Transverse colon (tissue), 4 donors: ENCODE measurements at regions not wholly inside any gene's neighbourhood (a gene's known extent, or its start where the extent isn't known, plus 50 kb on each side); places are given as distances from the start of the nearest gene placed in this dataset.

Experiments used
- DNase-seq: peaks from one replicate; pipeline ENCODE4 v3.0.0-alpha.2; 2019
- H3K27ac ChIP-seq, 4 donors: fragments of 200-600 bp; sonication (generic); 2 replicates each; pipeline ENCODE4 v1.5.1; 2016 to 2018; ENCODE audit warnings: inconsistent platforms in 4 of 4
- H3K27me3 ChIP-seq: fragments of 200-600 bp; sonication (generic); 2 replicates; pipeline ENCODE4 v1.5.1; 2017; ENCODE audit warnings: inconsistent platforms
- H3K36me3 ChIP-seq, 4 donors: fragments of 200-600 bp; sonication (generic); 2 replicates each; pipeline ENCODE4 v1.5.1; 2017 to 2019; ENCODE audit warnings: inconsistent platforms in 4 of 4
- H3K4me1 ChIP-seq, 4 donors: fragments of 200-600 bp; sonication (generic); 2 replicates each; pipeline ENCODE4 v1.5.1; 2017 to 2020; ENCODE audit warnings: inconsistent platforms in 4 of 4
- H3K4me3 ChIP-seq, 4 donors: fragments of 200-600 bp; sonication (generic); 1 replicate in 1 of 4; 2 replicates in 3 of 4; pipeline versions ENCODE4 v1.5.1 to v1.6.1; 2017 to 2019; ENCODE audit warnings: inconsistent platforms in 4 of 4
- H3K9me3 ChIP-seq, 2 donors: fragments of 200-600 bp; sonication (generic); 2 replicates each; pipeline ENCODE4 v1.5.1; 2017 to 2019; ENCODE audit warnings: inconsistent platforms in 2 of 2
- EP300 ChIP-seq: sonication (generic); formaldehyde crosslinking; IDR thresholded peaks from one replicate; pipeline ENCODE4 v1.6.1; 2017; ENCODE audit warnings: antibody characterized with exemption, low read depth
- POLR2A ChIP-seq: fragments of 450-650 bp; IDR thresholded peaks from one replicate; pipeline ENCODE4 v1.6.1; 2016; ENCODE audit warnings: antibody characterized with exemption, mild to moderate bottlenecking, moderate library complexity
- POLR2AphosphoS5 ChIP-seq, 3 donors: sonication (generic); formaldehyde crosslinking; IDR thresholded peaks; one replicate each; pipeline ENCODE4 v1.6.1; 2016; ENCODE audit warnings: antibody characterized with exemption in 3 of 3
- WGBS, 2 donors: methylation state at CpG; one replicate each; pipeline ENCODE4 v1.1.5; 2018; ENCODE audit warnings: low coverage in 1 of 2; 5-methylcytosine and 5-hydroxymethylcytosine counted together
- in situ Hi-C, 4 donors: fragments of 200-750 bp; cut with MboI; loops; one replicate each; pipeline versions ENCODE4 v1.15.0 to v1.15.1; 2017; ENCODE audit warnings: low sequenced_read_pairs in 3 of 4, low pct_ligation_motif_present in 1 of 4, low pct_unique_long_range_greater_than_20kb in 1 of 4
- intact Hi-C: fragments of 100-400 bp; cut with DNase I; formaldehyde crosslinking; loops from one replicate; pipeline ENCODE4 v1.15.1; 2023; ENCODE audit warnings: low total_unique reads
- TF ChIP-seq, protein P1 (sequence below), 5 experiments: fragments of 200-600 bp in 3 of 5; fragments of 450-650 bp in 2 of 5; sonication (generic) in 3 of 5; IDR thresholded peaks; 1 replicate in 2 of 5; 2 replicates in 3 of 5; pipeline ENCODE4 v1.5.1; 2016 to 2017; ENCODE audit warnings: antibody characterized with exemption in 5 of 5, inconsistent platforms in 3 of 5, mild to moderate bottlenecking in 2 of 5, moderate library complexity in 1 of 5

DNA sequence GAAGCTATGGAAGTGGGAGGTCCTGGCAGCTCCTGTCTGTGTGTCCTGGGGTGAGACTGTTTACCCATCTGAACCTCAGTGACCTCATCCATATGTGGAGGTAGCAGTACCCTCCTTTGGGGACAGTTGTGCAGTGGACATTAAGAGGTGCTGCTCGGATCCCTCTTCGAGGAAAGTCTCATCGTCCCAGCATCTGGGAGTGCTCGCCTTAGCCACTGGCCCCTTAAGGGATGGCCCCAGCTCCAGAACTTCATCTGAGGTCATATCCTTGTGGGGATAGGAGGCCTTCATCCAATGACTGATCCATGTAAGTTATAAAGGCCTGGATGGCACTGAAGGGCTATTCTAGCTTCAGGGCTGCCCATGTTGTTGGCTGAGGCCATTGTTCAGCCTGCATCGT lies 538.1 kb downstream of the MIAT start:
- Histone ChIP-seq H3K9me3 (no peaks in the 10 kb centered on the region), H3K4me1 (no peaks in the 10 kb centered on the region), H3K27ac (peak overlapping the region in 3 of 4 donors; percentile 5 to 61 (median 24)), H3K4me3 (no peak overlapping the region), H3K36me3 (no peaks in the 10 kb centered on the region), H3K27me3 (no peaks in the 10 kb centered on the region)
- in situ Hi-C loops, result no loop called here
- WGBS, 2 donors, result 33 to 78% methylated on average over 1 to 5 of the region's 5 CpGs
- TF ChIP-seq, protein P1, sequence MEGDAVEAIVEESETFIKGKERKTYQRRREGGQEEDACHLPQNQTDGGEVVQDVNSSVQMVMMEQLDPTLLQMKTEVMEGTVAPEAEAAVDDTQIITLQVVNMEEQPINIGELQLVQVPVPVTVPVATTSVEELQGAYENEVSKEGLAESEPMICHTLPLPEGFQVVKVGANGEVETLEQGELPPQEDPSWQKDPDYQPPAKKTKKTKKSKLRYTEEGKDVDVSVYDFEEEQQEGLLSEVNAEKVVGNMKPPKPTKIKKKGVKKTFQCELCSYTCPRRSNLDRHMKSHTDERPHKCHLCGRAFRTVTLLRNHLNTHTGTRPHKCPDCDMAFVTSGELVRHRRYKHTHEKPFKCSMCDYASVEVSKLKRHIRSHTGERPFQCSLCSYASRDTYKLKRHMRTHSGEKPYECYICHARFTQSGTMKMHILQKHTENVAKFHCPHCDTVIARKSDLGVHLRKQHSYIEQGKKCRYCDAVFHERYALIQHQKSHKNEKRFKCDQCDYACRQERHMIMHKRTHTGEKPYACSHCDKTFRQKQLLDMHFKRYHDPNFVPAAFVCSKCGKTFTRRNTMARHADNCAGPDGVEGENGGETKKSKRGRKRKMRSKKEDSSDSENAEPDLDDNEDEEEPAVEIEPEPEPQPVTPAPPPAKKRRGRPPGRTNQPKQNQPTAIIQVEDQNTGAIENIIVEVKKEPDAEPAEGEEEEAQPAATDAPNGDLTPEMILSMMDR (IDR thresholded peaks at IDR 0.05), result no peak
- TF ChIP-seq POLR2A, result no peak
- no peak for TF ChIP-seq POLR2AphosphoS5 (IDR thresholded peaks at IDR 0.05)
- no peak for TF ChIP-seq EP300
- DNase-seq, result no peak
- intact Hi-C loops, result no loop called here

DNA sequence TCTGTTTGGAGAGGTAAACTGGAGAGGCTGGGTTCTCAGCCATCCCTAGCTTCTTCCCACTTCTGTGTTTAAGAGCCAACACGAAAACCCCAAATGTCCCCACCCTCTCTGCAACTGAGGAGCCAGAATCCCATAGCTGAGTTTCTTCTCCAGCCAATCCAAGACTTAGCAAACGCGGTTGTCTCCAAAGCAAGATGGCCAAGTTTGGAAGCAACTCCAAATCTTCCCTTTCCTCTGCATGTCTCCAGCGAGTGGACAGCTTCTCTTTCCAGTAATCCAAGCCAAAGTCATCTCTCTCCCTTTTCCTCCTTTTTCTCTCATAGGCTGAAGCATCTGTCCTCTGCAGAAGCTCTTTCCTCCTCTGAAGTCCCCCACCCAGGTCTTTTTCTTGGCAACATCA lies 539.2 kb downstream of the MIAT start:
- Histone ChIP-seq H3K27ac (no peak overlapping the region), H3K4me1 (no peaks in the 10 kb centered on the region), H3K36me3 (no peaks in the 10 kb centered on the region), H3K4me3 (no peak overlapping the region), H3K27me3 (no peaks in the 10 kb centered on the region), H3K9me3 (no peaks in the 10 kb centered on the region)
- no peak for DNase-seq
- in situ Hi-C loops, result no loop called here
- intact Hi-C loops, result no loop called here
- TF ChIP-seq, protein P1 (IDR thresholded peaks at IDR 0.05), result no peak
- TF ChIP-seq EP300, result no peak
- no peak for TF ChIP-seq POLR2AphosphoS5 (IDR thresholded peaks at IDR 0.05)
- no peak for TF ChIP-seq POLR2A
- 53% methylated on average over 4 of the region's 4 CpGs; no CpG with 5 or more reads in 1 of the 2 donors for WGBS, 2 donors

DNA sequence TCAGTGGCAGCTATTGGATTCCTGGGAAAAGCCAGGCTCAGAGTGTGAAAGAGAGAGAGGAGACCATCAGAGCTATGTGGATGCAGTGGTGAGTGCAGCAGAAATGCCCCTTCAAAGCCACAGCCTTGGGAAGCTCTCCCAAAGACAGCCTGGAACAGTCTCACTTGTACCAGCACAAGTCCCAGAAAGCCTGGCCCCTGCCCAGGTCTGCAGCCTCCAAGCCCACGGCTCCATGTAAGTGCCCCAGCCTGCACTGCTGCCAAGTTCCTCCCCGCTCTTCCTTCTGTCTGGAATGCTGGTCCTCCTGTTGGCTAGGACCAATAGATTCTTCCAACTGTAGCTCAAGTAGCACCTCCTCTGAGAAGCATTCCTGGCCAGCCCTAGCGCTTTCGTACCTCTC lies 539.7 kb downstream of the MIAT start:
- in situ Hi-C loops, result no loop called here
- 79% methylated on average over 4 of the region's 4 CpGs; no CpG with 5 or more reads in 1 of the 2 donors for WGBS, 2 donors
- H3K36me3 ChIP-seq, result no peaks in the 10 kb centered on the region
- intact Hi-C loops, result no loop called here
- no peaks in the 10 kb centered on the region for H3K4me1 ChIP-seq
- TF ChIP-seq POLR2A (no peak), POLR2AphosphoS5 (IDR thresholded peaks at IDR 0.05) (no peak), EP300 (no peak)
- TF ChIP-seq, protein P1 (IDR thresholded peaks at IDR 0.05), result no peak
- no peaks in the 10 kb centered on the region for H3K9me3 ChIP-seq
- no peak for DNase-seq
- no peak overlapping the region for H3K27ac ChIP-seq
- H3K4me3 ChIP-seq, result no peak overlapping the region
- no peaks in the 10 kb centered on the region for H3K27me3 ChIP-seq

DNA sequence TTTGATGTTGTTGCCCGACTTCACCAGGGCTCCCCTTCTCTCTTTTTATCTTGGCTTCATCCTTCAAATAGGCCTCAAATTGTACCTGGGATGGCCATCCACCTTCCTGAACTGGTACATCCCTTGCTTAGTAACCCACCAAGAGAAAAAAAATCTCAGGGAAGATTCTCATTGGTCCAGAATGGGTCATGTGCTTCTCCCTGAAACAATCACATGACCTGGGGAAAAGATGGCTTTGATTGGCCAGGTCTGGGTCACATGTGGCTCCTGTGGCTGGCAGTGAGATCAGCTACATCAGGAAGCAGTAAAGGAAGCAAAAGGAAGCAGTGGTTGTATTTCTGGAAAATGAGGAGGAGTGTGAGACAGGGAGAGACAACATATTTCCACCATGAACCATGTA lies 540.2 kb downstream of the MIAT start:
- no peaks in the 10 kb centered on the region for H3K36me3 ChIP-seq
- H3K9me3 ChIP-seq, result no peaks in the 10 kb centered on the region
- WGBS, 2 donors, result 67 to 83% methylated on average over 1 of the region's 1 CpG
- no peak for DNase-seq
- peaks cover 0 to 3% (median 0%) of the 10 kb centered on the region in 4 donors for H3K4me1 ChIP-seq
- intact Hi-C loops, result no loop called here
- H3K27me3 ChIP-seq, result no peaks in the 10 kb centered on the region
- H3K4me3 ChIP-seq, result no peak overlapping the region
- TF ChIP-seq POLR2A, result no peak
- TF ChIP-seq EP300, result no peak
- TF ChIP-seq, protein P1 (IDR thresholded peaks at IDR 0.05), result no peak
- no peak for TF ChIP-seq POLR2AphosphoS5 (IDR thresholded peaks at IDR 0.05)
- no peak overlapping the region for H3K27ac ChIP-seq
- in situ Hi-C loops, result no loop called here
